ENCODE measurements at regions not wholly inside any gene's neighbourhood (a gene's known extent, or its start where the extent isn't known, plus 50 kb on each side); places are given as distances from the start of the nearest gene placed in this dataset.

GRCh38 chr13:90763476-90764150 lies 583.9 kb upstream of the MIR17HG start:
- H3K27me3 Mint-ChIP-seq (ENCODE audit: insufficient read depth, low read depth, poor library complexity), result no peaks in the 10 kb centered on the region
- no peak overlapping the region for H3K4me3 ChIP-seq
- H3K27me3 ChIP-seq (ENCODE audit: insufficient read depth), result no peaks in the 10 kb centered on the region
- no peak overlapping the region for H3K4me3 Mint-ChIP-seq
- H4K20me1 ChIP-seq (replicated peaks; ENCODE audit: insufficient read depth), result no peaks in the 10 kb centered on the region
- peaks cover 8% of the 10 kb centered on the region; the same call in 1 of the 2 replicates for H3K4me1 ChIP-seq (ENCODE audit: insufficient read depth)
- H2AFZ ChIP-seq, result no peak overlapping the region
- ATAC-seq (no peak), DNase-seq (ENCODE audit: low spot score) (no peak)
- H3K4me1 Mint-ChIP-seq, result peaks cover 13% of the 10 kb centered on the region; the same call in 2 of the 3 replicates
- H3K27ac Mint-ChIP-seq, result no peak overlapping the region
- H3F3A ChIP-seq (replicated peaks; ENCODE audit: low read depth), result no peaks in the 10 kb centered on the region
- H3K36me3 Mint-ChIP-seq (ENCODE audit: low read depth), result no peaks in the 10 kb centered on the region
- TF ChIP-seq CTCF (conservative IDR thresholded peaks at IDR 0.05; ENCODE audit: low read depth in 2 of 2), result no peak
- no peak for TF ChIP-seq ETS1 (IDR thresholded peaks at IDR 0.05)
- TF ChIP-seq ZNF114 (CRISPR knock-in tag; IDR thresholded peaks at IDR 0.05), result no peak
- TF ChIP-seq, protein P1, sequence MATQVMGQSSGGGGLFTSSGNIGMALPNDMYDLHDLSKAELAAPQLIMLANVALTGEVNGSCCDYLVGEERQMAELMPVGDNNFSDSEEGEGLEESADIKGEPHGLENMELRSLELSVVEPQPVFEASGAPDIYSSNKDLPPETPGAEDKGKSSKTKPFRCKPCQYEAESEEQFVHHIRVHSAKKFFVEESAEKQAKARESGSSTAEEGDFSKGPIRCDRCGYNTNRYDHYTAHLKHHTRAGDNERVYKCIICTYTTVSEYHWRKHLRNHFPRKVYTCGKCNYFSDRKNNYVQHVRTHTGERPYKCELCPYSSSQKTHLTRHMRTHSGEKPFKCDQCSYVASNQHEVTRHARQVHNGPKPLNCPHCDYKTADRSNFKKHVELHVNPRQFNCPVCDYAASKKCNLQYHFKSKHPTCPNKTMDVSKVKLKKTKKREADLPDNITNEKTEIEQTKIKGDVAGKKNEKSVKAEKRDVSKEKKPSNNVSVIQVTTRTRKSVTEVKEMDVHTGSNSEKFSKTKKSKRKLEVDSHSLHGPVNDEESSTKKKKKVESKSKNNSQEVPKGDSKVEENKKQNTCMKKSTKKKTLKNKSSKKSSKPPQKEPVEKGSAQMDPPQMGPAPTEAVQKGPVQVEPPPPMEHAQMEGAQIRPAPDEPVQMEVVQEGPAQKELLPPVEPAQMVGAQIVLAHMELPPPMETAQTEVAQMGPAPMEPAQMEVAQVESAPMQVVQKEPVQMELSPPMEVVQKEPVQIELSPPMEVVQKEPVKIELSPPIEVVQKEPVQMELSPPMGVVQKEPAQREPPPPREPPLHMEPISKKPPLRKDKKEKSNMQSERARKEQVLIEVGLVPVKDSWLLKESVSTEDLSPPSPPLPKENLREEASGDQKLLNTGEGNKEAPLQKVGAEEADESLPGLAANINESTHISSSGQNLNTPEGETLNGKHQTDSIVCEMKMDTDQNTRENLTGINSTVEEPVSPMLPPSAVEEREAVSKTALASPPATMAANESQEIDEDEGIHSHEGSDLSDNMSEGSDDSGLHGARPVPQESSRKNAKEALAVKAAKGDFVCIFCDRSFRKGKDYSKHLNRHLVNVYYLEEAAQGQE (IDR thresholded peaks at IDR 0.05; ENCODE audit: unreplicated experiment), result no peak
- no peak for TF ChIP-seq JUNB (IDR thresholded peaks at IDR 0.05; ENCODE audit: unreplicated experiment)
- TF ChIP-seq, protein P2, sequence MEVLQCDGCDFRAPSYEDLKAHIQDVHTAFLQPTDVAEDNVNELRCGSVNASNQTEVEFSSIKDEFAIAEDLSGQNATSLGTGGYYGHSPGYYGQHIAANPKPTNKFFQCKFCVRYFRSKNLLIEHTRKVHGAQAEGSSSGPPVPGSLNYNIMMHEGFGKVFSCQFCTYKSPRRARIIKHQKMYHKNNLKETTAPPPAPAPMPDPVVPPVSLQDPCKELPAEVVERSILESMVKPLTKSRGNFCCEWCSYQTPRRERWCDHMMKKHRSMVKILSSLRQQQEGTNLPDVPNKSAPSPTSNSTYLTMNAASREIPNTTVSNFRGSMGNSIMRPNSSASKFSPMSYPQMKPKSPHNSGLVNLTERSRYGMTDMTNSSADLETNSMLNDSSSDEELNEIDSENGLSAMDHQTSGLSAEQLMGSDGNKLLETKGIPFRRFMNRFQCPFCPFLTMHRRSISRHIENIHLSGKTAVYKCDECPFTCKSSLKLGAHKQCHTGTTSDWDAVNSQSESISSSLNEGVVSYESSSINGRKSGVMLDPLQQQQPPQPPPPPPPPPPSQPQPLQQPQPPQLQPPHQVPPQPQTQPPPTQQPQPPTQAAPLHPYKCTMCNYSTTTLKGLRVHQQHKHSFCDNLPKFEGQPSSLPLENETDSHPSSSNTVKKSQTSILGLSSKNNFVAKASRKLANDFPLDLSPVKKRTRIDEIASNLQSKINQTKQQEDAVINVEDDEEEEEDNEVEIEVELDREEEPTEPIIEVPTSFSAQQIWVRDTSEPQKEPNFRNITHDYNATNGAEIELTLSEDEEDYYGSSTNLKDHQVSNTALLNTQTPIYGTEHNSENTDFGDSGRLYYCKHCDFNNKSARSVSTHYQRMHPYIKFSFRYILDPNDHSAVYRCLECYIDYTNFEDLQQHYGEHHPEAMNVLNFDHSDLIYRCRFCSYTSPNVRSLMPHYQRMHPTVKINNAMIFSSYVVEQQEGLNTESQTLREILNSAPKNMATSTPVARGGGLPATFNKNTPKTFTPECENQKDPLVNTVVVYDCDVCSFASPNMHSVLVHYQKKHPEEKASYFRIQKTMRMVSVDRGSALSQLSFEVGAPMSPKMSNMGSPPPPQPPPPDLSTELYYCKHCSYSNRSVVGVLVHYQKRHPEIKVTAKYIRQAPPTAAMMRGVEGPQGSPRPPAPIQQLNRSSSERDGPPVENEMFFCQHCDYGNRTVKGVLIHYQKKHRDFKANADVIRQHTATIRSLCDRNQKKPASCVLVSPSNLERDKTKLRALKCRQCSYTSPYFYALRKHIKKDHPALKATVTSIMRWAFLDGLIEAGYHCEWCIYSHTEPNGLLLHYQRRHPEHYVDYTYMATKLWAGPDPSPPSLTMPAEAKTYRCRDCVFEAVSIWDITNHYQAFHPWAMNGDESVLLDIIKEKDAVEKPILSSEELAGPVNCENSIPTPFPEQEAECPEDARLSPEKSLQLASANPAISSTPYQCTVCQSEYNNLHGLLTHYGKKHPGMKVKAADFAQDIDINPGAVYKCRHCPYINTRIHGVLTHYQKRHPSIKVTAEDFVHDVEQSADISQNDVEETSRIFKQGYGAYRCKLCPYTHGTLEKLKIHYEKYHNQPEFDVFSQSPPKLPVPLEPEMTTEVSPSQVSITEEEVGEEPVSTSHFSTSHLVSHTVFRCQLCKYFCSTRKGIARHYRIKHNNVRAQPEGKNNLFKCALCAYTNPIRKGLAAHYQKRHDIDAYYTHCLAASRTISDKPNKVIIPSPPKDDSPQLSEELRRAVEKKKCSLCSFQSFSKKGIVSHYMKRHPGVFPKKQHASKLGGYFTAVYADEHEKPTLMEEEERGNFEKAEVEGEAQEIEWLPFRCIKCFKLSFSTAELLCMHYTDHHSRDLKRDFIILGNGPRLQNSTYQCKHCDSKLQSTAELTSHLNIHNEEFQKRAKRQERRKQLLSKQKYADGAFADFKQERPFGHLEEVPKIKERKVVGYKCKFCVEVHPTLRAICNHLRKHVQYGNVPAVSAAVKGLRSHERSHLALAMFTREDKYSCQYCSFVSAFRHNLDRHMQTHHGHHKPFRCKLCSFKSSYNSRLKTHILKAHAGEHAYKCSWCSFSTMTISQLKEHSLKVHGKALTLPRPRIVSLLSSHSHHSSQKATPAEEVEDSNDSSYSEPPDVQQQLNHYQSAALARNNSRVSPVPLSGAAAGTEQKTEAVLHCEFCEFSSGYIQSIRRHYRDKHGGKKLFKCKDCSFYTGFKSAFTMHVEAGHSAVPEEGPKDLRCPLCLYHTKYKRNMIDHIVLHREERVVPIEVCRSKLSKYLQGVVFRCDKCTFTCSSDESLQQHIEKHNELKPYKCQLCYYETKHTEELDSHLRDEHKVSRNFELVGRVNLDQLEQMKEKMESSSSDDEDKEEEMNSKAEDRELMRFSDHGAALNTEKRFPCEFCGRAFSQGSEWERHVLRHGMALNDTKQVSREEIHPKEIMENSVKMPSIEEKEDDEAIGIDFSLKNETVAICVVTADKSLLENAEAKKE (CRISPR knock-in tag; IDR thresholded peaks at IDR 0.05), result no peak
- no peak for TF ChIP-seq EZH2phosphoT487 (IDR thresholded peaks at IDR 0.05; ENCODE audit: unreplicated experiment)
- TF ChIP-seq ZNF331 (CRISPR knock-in tag; IDR thresholded peaks at IDR 0.05; ENCODE audit: low read depth), result no peak
- no peak for TF ChIP-seq NANOG (IDR thresholded peaks at IDR 0.05; ENCODE audit: borderline replicate concordance)
- TF ChIP-seq EZH2 (IDR thresholded peaks at IDR 0.05; ENCODE audit: low read depth, unreplicated experiment), result no peak
- H3K27ac ChIP-seq (ENCODE audit: low read depth), result no peak overlapping the region
- no peaks in the 10 kb centered on the region for H3K36me3 ChIP-seq (ENCODE audit: insufficient read depth)
- H3K9me2 ChIP-seq (ENCODE audit: insufficient read depth), result 0 out of 2 replicates have a peak, but pooled peaks cover 5% of the 10 kb centered on the region
- no peaks in the 10 kb centered on the region for H3K9me3 Mint-ChIP-seq
- no peaks in the 10 kb centered on the region for H3K79me2 ChIP-seq (replicated peaks; ENCODE audit: insufficient read depth)
- H3K4me2 ChIP-seq, result no peak overlapping the region

Data from GM23338 (cell line).